GM12878 (cell line): ENCODE measurements at regions not wholly inside any gene's neighbourhood (a gene's known extent, or its start where the extent isn't known, plus 50 kb on each side); places are given as distances from the start of the nearest gene placed in this dataset.

Experiments used
- ATAC-seq: fragments of 200-7000 bp; cut with Tn5 transposase; 3 replicates; pipeline ENCODE4 v1.9.1; 2020; ENCODE audit warnings: mild to moderate bottlenecking, moderate library complexity
- BruUV-seq: library from RNA; stranded (reverse); fragments of 400-500 nt; replicated peaks from 2 replicates; lab custom pipeline; 2021; lab: Mats Ljungman, UMichigan
- CTCF ChIA-PET: fragments of 300-600 bp; sonication (Branson Sonifier 250); formaldehyde crosslinking; extraction: SDS; loops from one replicate; lab custom pipeline; 2021; ENCODE audit warnings: inconsistent platforms; lab: Yijun Ruan, JAX
- POLR2A ChIA-PET: fragments of 350-600 bp; formaldehyde crosslinking; extraction: SDS; loops from one replicate; lab custom pipeline; 2021; ENCODE audit warnings: inconsistent platforms; lab: Charles Lee
- RAD21 ChIA-PET: fragments of 300-600 bp; sonication (Branson Sonifier 250); formaldehyde crosslinking; loops from one replicate; lab custom pipeline; 2023; ENCODE audit warnings: antibody characterized with exemption; ENCODE audit not compliant: unreplicated experiment; lab: Charles Lee
- SMC1A ChIA-PET: fragments of 300-600 bp; sonication (Branson Sonifier 250); formaldehyde crosslinking; loops from one replicate; lab custom pipeline; 2023; ENCODE audit not compliant: unreplicated experiment, uncharacterized antibody; lab: Charles Lee
- DNase-seq: peaks from one replicate; pipeline ENCODE4 v3.0.0-alpha.2; 2011; ENCODE audit warnings: low read depth, low spot score
- FAIRE-seq: peaks from 3 replicates; lab custom pipeline; 2011; peaks lifted over from hg19 to GRCh38; lab: Jason Lieb, UNC
- H2AFZ ChIP-seq: 2 replicates; pipeline ENCODE4 v1.6.0; 2011; ENCODE audit warnings: low read depth, low read length, control low read depth; ENCODE audit not compliant: control insufficient read depth
- H3K27ac ChIP-seq: 2 replicates; pipeline ENCODE4 v1.5.1; 2011; ENCODE audit warnings: control low read depth; ENCODE audit not compliant: control insufficient read depth, insufficient read depth
- H3K27me3 ChIP-seq, 2 experiments: replicated peaks in 1 of 2; 2 replicates each; pipeline versions ENCODE4 v1.6.0 to v1.6.1; 2011; ENCODE audit warnings: low read length in 1 of 2; ENCODE audit not compliant: control insufficient read depth in 2 of 2, insufficient read depth in 2 of 2
- H3K36me3 ChIP-seq, 2 experiments: 2 replicates each; pipeline ENCODE4 v1.5.1; 2011; ENCODE audit warnings: low read length in 1 of 2; ENCODE audit not compliant: control insufficient read depth in 2 of 2, insufficient read depth in 2 of 2
- H3K4me1 ChIP-seq: 2 replicates; pipeline ENCODE4 v1.6.1; 2011; ENCODE audit warnings: mild to moderate bottlenecking, low read length, moderate library complexity, mixed read lengths; ENCODE audit not compliant: control insufficient read depth, insufficient read depth
- H3K4me2 ChIP-seq: 2 replicates; pipeline ENCODE4 v1.6.0; 2011; ENCODE audit warnings: control low read depth; ENCODE audit not compliant: control insufficient read depth, insufficient read depth
- H3K4me3 ChIP-seq: fragments of 200-600 bp; sonication (generic); 2 replicates; pipeline ENCODE4 v1.5.1; 2016
- H3K79me2 ChIP-seq: 2 replicates; pipeline ENCODE4 v1.6.0; 2011; ENCODE audit warnings: low read length; ENCODE audit not compliant: control insufficient read depth, insufficient read depth
- H3K9ac ChIP-seq: 2 replicates; pipeline ENCODE4 v1.8.0; 2011; ENCODE audit warnings: low read length, control low read depth, mixed read lengths; ENCODE audit not compliant: control insufficient read depth, insufficient read depth
- H3K9me3 ChIP-seq: replicated peaks from 3 replicates; pipeline ENCODE4 v1.5.1; 2011; ENCODE audit warnings: mild to moderate bottlenecking, low read length; ENCODE audit not compliant: control insufficient read depth, insufficient read depth
- H4K20me1 ChIP-seq: 2 replicates; pipeline ENCODE4 v1.6.0; 2011; ENCODE audit not compliant: control insufficient read depth, insufficient read depth
- ATF3 ChIP-seq: IDR thresholded peaks from 2 replicates; pipeline ENCODE4 v1.6.1; 2011; ENCODE audit warnings: low read depth, mild to moderate bottlenecking, low read length, moderate library complexity, borderline replicate concordance; ENCODE audit errors: extremely low read depth
- BCL11A ChIP-seq: IDR thresholded peaks from 2 replicates; pipeline ENCODE4 v1.6.1; 2011; ENCODE audit warnings: low read depth, low read length
- CEBPB ChIP-seq, 2 experiments: fragments of 150-350 bp in 1 of 2; IDR thresholded peaks; 2 replicates each; pipeline ENCODE4 v1.6.1; 2012 to 2014; ENCODE audit warnings: low read depth in 2 of 2, low read length in 2 of 2, borderline replicate concordance in 1 of 2, inconsistent platforms in 1 of 2
- CTCF ChIP-seq, 3 experiments: IDR thresholded peaks in 2 of 3; conservative IDR thresholded peaks in 1 of 3; 2 replicates each; pipeline ENCODE4 v1.5.1; 2011; ENCODE audit warnings: low read depth in 3 of 3, low read length in 3 of 3, mild to moderate bottlenecking in 3 of 3, control low read depth in 2 of 3, moderate library complexity in 2 of 3, inconsistent platforms in 1 of 3, mixed read lengths in 1 of 3; ENCODE audit not compliant: control insufficient read depth in 2 of 3, insufficient read depth in 1 of 3; ENCODE audit errors: extremely low read depth in 1 of 3
- E4F1 ChIP-seq: fragments of 450-650 bp; IDR thresholded peaks from 2 replicates; pipeline ENCODE4 v1.6.1; 2018; ENCODE audit warnings: borderline replicate concordance, mild to moderate bottlenecking; ENCODE audit not compliant: partially characterized antibody
- MEF2A ChIP-seq: IDR thresholded peaks from 2 replicates; pipeline ENCODE4 v1.6.1; 2011; ENCODE audit warnings: low read depth, mild to moderate bottlenecking, low read length, moderate library complexity; ENCODE audit not compliant: insufficient read depth
- NR2C1 ChIP-seq: fragments of 450-650 bp; IDR thresholded peaks from 2 replicates; pipeline ENCODE4 v1.6.1; 2017; ENCODE audit warnings: antibody characterized with exemption, mild to moderate bottlenecking, moderate library complexity
- RUNX3 ChIP-seq: IDR thresholded peaks from 2 replicates; pipeline ENCODE4 v1.6.1; 2012; ENCODE audit warnings: low read length, inconsistent platforms
- SUZ12 ChIP-seq: fragments of 200-600 bp; sonication (generic); IDR thresholded peaks from one replicate; pipeline ENCODE4 v1.6.1; 2018; ENCODE audit warnings: antibody characterized with exemption, mild to moderate bottlenecking; ENCODE audit not compliant: unreplicated experiment
- ZNF217 ChIP-seq: fragments of 450-650 bp; IDR thresholded peaks from 2 replicates; pipeline ENCODE4 v1.6.1; 2017; ENCODE audit warnings: antibody characterized with exemption, mild to moderate bottlenecking
- ZZZ3 ChIP-seq: IDR thresholded peaks from 2 replicates; pipeline ENCODE4 v1.6.1; 2011; ENCODE audit warnings: low read depth; ENCODE audit not compliant: control insufficient read depth, insufficient read length
- in situ Hi-C: fragments of 300-500 bp; cut with MboI; formaldehyde crosslinking; loops from 9 replicates; pipeline ENCODE4 v1.14.3; 2018; ENCODE audit warnings: mixed read lengths
- intact Hi-C: fragments of 100-400 bp; cut with micrococcal nuclease; formaldehyde crosslinking; loops from one replicate; pipeline ENCODE4 v1.14.2; 2022; ENCODE audit not compliant: unreplicated experiment
- TF ChIP-seq, protein P1 (sequence below): fragments of 450-650 bp; IDR thresholded peaks from 2 replicates; pipeline ENCODE4 v1.6.1; 2017; ENCODE audit warnings: mild to moderate bottlenecking, moderate library complexity

GRCh38 chr16:54812229-54812628 is 118.4 kb upstream of the IRX5 start (continued):
- TF ChIP-seq, protein P1, sequence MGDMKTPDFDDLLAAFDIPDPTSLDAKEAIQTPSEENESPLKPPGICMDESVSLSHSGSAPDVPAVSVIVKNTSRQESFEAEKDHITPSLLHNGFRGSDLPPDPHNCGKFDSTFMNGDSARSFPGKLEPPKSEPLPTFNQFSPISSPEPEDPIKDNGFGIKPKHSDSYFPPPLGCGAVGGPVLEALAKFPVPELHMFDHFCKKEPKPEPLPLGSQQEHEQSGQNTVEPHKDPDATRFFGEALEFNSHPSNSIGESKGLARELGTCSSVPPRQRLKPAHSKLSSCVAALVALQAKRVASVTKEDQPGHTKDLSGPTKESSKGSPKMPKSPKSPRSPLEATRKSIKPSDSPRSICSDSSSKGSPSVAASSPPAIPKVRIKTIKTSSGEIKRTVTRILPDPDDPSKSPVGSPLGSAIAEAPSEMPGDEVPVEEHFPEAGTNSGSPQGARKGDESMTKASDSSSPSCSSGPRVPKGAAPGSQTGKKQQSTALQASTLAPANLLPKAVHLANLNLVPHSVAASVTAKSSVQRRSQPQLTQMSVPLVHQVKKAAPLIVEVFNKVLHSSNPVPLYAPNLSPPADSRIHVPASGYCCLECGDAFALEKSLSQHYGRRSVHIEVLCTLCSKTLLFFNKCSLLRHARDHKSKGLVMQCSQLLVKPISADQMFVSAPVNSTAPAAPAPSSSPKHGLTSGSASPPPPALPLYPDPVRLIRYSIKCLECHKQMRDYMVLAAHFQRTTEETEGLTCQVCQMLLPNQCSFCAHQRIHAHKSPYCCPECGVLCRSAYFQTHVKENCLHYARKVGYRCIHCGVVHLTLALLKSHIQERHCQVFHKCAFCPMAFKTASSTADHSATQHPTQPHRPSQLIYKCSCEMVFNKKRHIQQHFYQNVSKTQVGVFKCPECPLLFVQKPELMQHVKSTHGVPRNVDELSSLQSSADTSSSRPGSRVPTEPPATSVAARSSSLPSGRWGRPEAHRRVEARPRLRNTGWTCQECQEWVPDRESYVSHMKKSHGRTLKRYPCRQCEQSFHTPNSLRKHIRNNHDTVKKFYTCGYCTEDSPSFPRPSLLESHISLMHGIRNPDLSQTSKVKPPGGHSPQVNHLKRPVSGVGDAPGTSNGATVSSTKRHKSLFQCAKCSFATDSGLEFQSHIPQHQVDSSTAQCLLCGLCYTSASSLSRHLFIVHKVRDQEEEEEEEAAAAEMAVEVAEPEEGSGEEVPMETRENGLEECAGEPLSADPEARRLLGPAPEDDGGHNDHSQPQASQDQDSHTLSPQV: no peak
- TF ChIP-seq RUNX3 (no peak), ATF3 (no peak), CEBPB (IDR thresholded peaks at IDR 0.05; ENCODE audit: borderline replicate concordance in 1 of 2, low read depth in 2 of 2, low read length in 2 of 2) (no peak), NR2C1 (no peak)

DNA sequence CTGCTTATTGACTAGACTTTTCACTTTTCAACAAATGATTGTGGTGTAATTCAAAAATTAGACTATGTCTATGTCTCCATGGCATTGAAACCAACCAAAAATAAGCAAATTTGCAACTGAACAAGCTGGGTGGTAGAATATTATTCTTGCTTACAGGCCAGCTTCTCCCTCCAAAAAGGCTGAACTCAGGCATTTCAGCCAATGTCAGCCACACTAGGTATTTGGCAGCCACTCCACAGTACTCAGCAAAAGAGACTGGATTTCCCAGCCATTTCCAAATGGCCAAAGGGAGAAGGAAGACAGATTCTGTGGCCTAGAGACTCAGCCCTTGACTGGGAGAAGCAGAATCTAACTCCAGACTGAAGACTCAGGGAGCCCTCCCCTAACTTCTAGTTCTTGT is 121.8 kb upstream of the IRX5 start:
- ChIA-PET CTCF (no interaction called here), RAD21 (no interaction called here), POLR2A (no interaction called here), SMC1A (no interaction called here)
- Histone ChIP-seq H2AFZ (no peak overlapping the region), H3K4me1 (no peaks in the 10 kb centered on the region), H3K4me3 (no peak overlapping the region), H3K79me2 (no peaks in the 10 kb centered on the region), H3K9me3 (no peaks in the 10 kb centered on the region), H3K27me3 (no peaks in the 10 kb centered on the region), H4K20me1 (no peaks in the 10 kb centered on the region), H3K4me2 (no peak overlapping the region), H3K27ac (no peak overlapping the region), H3K36me3 (no peaks in the 10 kb centered on the region), H3K9ac (no peak overlapping the region)
- no TSS peak for BruUV-seq
- FAIRE-seq (no peak), ATAC-seq (no peak), DNase-seq (no peak)
- in situ Hi-C loops (no loop called here), intact Hi-C loops (no loop called here)
- TF ChIP-seq SUZ12: no peak
- TF ChIP-seq CTCF (IDR thresholded peaks at IDR 0.05 in 2 of 3, conservative IDR thresholded peaks at IDR 0.05 in 1 of 3; ENCODE audit: control insufficient read depth in 2 of 3, extremely low read depth in 1 of 3, insufficient read depth in 1 of 3, low read depth in 3 of 3, low read length in 3 of 3): no peak
- TF ChIP-seq BCL11A: no peak
- TF ChIP-seq MEF2A: no peak
- no peak for TF ChIP-seq E4F1
- TF ChIP-seq ZZZ3: no peak
- TF ChIP-seq ZNF217: no peak
